HG02798 (cell line): ENCODE measurements at regions not wholly inside any gene's neighbourhood (a gene's known extent, or its start where the extent isn't known, plus 50 kb on each side); places are given as distances from the start of the nearest gene placed in this dataset.
"Not testable (repeated sequence)": the region's sequence is repeated elsewhere in the genome, so short reads cannot be mapped to it uniquely, and the experiment has no call there.

Experiments
- ATAC-seq: cut with Tn5 transposase; IDR thresholded peaks from one replicate; pipeline ENCODE4 v1.9.1; 2021; ENCODE audit warnings: mild to moderate bottlenecking; ENCODE audit not compliant: unreplicated experiment, poor library complexity

DNA sequence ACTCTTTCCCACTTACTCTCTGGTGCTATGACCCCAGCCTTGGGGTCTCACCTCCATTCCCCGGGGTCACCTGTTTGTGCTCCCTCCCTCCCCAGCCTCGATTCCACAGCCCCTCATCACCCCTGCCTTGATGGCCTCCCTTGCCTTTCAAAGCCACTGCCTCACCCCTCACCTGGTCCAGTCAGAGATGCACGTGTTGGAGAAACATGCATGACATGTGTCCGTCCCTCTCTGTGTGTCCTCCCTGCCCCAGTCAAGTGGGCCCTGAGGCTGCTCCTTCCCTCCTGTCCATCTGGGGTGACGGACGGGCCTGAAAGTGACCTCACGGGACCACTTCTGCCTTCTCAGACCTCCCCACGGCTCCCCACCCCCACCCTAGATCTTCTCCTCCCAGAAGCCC, 82.3 kb upstream of the TWIST2 start:
- ATAC-seq = no peak

DNA sequence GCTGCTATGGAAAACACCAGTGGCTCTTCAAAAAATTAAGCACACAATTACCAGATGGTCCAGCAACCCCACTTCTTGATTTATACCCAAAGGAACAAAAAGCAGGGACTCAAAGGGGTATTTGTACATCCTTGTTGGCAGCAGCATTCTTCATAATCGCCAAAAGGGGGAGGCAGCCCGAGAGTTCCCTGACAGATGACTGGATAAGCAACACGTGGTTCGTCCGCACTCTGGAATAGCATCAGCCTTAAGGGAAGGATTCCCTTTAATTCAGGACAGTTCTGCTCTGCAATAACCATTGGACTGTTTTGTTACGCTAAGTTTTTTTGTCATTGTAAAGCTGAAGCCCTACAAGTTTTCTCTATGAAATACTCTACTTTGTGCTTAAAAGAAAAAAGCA, 76.7 kb upstream of the TWIST2 start:
- no peak for ATAC-seq

DNA sequence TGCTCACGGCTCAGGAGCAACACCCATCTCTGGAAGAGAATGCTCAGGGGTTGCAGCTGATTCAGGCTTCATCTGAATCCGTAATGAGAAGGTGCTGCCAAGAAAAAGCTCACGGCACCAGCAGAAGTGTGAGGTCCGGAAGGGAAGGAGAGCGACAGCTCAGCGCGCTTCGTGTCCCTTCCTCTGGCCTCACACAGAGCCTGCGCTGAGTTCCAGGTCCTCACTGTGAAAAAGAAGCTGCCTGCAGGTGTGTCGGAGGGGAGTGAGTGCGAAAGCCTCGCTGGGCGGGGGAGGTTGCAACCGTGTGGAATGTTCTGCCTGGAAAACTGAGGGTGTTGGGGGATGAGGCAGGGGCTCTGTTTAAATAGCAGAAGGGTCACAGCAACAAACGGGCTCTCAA, 76.2 kb upstream of the TWIST2 start:
- no peak for ATAC-seq

DNA sequence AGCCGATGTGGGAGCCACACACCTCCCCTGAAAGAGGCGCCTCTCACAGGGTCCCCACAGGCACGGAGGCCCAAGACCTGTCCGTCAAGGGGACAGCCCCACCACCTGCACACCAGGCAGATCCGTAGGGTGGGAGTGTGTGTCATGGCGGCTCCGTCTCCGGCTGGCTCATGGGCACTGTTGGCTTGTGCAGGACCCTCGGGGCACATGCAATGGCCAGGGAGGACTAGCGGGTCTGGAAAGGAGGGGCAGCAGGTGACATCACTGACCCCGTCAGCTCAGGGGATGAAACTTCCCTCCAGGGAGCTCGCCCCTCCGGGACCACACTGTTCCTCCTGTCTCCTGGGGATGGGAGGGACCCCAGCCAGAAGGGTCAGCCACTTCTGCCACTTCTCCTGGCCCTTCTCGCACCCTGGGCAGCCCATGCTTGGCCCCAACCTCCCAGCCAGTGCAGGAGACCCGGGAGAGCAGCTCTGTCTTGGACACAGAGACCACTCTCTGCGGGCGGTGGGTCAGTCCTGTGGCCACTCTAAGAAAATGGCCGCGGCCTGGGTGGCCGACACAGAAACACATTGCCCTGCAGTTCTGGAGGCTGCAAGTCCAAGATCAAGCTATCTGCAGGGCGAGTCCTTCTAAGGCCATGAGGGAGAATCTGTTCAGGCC, 75.1 kb upstream of the TWIST2 start:
- ATAC-seq = no peak

DNA sequence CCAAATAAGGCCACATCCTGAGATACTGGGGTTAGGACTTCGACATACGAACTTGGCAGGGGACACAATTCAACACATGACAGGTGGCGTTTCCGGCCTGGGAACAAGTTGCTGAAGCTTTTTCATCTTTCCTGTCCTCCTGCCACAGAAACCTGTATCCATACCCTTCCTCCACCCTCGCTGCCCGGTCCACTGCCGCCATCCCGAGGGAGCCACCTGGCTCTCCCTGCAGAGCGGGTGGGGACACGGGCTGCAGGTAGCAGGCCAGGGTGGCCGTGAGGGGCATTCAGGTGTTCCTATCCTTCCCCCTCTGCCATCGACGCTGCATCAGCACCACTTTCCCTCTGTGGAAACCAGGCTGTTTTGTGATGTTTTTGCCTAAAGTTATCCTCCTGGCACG, 74.4 kb upstream of the TWIST2 start:
- no peak for ATAC-seq

DNA sequence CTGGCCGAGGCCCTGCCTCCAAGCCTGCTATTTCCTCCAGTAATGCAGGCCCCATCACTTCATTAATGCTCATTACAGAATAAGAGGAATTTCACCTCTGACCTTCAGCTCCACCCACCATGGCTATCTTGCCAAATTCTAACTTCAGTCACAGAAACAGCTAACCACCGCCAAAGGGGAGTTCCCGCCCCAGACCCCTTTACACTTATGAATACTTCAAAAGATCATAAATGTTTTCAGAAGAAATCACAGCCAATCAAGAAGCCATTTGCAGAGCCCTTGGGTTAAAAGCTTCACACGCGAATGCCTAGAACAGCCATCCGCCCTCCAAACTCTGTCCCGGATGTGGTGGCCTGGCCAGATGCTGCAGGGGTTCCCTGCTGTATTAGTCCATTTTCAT, 73.8 kb upstream of the TWIST2 start:
- no peak for ATAC-seq

DNA sequence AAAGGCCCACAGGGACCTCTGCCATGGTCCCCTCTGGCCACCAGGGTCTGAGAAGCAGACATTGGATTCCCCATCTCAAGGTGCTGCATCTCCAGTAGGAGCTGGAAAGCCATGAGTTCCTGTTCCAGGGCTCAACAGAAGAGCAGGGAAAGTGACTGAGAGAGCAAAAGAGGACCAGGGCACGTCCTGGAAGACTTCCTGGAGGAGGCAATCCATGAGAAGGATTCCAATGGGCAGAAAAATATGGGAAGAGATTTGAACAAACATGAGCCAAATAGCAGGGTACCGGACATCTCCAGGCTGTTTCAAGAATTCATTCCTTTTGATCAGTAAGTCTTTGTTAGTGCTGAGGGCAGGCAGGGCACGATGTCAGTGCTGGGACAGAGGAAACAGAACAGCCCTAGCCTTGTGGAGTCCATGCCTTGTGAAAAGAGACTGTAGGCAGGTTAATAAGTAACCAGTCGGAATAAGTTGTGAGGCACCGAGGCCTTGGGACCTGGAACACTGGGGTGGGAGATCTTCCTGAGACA, 72.8 kb upstream of the TWIST2 start:
- no peak for ATAC-seq

DNA sequence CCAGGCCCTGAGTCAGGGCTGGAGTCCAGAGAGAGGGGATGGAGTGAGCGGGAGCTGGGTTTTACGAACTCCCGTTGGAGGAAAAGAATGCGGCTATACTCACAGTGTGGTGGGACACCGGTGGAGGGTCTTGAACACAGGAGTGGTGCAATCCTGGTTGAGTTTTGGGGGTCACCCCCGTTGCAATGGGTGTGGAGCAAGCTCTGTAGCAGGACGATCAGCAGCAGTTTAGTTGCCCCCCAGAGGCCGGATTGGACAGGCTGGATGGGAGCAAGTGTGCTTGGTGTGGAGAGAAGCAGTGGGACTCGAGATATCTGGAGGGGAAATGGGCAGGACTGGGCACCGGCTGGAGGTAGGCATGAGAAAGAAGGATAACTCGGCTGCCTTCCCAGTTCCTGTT, 72.3 kb upstream of the TWIST2 start:
- no peak for ATAC-seq

DNA sequence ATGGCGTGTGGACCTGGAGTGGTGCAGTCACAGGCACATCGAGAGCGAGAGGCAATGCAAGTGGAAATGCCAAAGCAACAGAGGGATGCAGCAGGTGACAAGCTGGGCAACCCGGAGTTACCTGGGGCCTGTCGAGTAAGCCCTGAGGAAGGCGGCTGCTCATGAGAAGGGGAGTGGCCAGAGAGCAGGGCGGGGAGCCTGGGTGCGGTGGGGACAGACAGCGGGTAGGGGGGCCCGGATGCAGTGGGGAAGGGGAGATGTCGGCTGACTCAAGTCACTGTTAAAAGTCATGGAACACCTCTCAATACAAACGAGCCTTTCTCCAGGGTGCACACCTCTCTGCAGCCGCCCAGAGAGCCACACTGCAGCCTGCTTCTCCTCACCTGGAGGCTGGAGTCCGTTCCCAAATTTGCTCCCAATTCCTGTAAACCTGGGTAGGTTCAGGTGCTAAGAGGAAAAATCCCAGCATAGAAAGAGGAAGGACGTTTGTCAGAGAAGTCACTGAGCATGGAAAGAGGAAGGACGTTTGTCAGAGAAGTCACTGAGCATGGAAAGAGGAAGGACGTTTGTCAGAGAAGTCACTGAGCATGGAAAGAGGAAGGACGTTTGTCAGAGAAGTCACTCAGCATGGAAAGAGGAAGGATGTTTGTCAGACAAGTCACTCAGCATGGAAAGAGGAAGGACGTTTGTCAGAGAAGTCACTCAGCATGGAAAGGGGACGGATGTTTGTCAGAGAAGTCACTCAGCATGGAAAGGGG, 71.7 kb upstream of the TWIST2 start:
- no peak for ATAC-seq

DNA sequence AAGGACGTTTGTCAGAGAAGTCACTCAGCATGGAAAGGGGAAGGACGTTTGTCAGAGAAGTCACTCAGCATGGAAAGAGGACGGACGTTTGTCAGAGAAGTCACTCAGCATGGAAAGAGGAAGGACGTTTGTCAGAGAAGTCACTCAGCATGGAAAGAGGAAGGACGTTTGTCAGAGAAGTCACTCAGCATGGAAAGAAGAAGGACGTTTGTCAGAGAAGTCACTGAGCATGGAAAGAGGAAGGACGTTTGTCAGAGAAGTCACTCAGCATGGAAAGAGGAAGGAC, 71.2 kb upstream of the TWIST2 start:
- ATAC-seq = not testable (repeated sequence)

DNA sequence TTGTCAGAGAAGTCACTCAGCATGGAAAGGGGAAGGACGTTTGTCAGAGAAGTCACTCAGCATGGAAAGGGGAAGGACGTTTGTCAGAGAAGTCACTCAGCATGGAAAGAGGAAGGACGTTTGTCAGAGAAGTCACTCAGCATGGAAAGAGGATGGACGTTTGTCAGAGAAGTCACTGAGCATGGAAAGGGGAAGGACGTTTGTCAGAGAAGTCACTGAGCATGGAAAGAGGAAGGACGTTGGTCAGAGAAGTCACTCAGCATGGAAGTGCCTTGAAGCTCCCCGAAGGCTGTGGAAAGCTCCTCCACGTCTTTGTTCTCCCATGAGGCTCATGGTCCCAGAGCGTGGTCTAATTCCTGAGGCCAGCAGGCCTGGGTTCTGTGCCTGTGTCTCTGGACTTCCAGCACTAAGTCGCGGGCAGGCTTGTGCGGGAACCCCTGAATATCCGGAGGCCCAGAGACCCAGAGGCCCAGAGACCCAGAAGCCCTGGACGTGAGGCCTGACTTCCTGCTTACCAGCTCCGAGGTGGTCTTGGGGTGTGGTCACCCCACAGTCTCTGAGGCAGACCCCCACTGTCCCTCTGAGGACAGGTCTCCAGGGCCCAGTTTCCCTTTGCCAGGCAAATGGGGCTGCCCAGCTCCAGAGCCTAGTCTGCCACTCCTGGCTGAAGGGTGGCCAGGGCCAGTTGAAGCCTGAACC, 70.4 kb upstream of the TWIST2 start:
- no peak for ATAC-seq

DNA sequence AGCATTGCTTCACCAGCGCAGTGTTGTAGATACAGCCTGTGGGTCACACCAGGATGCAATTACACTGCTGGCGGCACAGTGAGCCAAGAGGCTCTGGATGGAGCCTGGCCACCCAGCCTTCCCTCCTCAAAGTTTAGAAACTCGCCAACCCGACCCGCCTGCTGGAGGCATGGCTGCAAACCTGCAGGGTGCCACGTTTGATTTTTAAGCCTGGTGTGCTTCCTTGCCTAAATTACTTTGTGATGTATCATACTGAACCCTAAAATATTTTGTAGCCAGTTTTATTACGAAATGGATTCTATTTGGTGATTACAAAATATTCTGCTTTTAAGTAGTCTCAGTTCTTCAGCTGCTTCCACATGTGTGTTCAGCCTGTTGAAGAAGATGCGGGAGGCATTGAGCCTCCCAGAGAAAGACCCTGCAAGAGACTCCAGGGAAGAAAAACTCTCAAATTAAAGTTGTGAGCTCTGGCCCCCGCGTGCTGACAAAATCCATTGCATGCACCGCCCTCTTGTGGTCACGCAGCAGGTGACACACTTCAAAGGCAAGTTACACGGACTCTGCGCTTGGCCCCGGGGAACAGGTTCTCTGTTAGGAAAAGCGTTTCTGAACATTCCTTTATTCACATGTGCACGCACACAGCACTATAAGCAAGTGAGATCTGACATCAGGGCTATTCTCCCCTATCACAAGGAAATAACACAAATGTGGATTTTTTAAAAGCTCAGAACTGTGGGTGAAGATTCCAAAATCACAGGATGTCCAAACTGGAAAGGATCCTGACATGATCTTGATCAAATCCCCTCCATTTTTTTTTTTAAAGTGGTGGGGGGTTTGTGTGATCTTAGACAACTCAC, 63.0 kb upstream of the TWIST2 start:
- ATAC-seq = no peak

DNA sequence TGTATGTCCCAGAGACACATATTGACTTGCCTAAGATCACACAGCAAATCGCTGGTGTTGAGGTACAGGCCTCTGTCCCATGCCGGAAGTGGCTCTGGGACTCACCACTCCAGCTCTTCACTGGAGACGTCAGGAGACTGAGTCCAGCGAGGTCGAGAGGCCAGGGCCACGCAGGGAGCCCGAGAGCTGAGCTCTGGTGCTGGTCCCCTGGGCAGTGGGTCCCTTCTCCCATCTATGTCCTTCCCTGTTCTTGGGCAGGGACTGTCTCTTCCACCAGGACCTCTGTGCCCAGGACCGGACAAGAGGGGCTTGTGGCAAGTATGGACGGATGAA, 62.4 kb upstream of the TWIST2 start:
- no peak for ATAC-seq

DNA sequence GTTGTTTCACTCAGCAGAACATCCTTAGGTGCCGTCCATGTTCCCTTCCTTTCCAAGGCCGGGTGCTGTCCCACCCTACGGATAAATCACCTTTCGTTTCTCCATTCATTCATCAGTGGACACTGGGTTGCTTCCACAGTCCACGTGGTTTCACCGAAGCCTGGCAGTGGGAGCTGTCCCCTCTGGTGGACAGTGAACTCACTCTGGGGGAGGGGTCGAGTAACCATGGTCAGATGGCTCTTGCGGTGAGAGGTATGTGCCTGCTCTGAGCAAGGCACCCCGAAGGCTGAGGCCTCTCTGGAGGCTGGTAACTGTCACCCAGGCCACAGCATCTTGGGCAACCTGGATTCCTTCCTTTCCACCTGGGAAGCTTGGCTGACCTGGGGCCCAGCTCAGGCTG, 61.5 kb upstream of the TWIST2 start:
- no peak for ATAC-seq

DNA sequence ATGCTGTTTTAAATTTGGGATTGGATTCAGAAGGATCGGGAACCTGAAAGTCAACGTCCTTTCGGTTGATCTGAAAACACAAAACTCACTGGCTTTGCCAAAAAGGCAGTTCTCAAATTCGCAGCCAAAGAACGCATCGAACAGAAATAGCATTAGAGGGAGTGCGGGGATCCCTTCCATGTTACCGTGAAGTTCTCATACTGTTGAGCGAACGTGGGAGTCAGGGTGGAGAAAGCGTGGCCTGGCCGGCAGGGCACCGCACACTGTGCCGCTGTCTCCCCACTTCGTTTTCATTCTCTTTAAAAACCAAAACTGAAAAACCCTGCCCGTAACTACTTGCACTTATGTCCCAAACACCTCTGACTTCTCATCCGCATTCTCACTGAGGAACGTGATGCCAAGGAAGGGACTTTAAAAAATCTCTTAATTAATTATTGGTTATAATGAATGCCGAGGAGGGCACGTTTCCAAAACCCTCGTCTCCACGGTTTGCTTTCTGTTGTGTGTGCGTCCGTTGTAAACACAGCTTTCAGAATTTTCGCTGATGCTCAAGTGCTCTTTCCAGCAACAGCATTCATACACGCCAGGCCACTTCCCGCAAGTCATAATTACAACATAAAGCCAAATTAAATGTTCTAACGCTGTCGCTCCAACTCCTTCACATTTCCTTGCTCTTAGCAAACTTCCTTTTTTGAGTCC, 60.9 kb upstream of the TWIST2 start:
- no peak for ATAC-seq

DNA sequence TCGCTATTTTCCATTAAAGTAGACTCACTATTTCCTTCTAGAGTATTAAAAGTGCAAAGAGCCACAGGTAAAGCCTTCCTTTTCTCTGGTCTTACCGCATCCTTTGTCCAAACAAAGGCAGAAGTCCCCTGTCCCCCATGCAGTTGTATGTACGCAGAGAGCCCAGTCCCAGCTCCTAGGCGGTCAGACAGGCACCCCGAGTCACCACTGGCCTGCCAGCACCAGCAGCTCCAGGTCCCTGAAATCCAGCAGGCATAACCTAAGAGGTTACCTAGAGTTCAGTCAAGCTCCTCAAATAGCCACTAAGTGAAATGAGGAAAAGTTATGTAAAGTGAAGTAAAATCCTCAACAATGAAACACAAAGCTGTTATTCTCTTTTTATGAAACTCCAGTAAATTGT, 60.4 kb upstream of the TWIST2 start:
- ATAC-seq = no peak

DNA sequence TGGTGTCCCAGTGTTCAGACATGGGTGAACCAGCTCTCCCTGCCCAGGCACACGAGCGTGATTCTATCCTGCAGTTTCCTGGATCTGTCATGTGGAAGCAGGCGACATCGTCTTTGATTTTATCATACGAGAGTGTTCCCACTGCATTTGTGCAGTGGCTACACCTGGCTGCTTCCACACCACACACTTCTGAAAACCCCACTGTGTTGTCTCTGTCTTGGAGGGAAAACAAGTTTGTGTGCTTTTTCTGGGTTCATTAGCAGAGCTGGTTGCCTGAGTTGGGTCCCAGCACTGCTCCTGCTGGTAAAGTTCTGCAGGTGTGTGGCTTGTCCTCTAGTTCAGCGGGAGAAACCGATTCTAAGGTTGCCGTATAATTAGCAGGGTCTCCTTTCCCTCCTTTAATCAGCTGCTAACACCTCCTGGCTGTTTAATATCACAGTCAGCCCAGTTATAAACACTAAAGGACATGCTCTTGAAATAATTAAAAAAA, 58.5 kb upstream of the TWIST2 start:
- ATAC-seq = no peak

DNA sequence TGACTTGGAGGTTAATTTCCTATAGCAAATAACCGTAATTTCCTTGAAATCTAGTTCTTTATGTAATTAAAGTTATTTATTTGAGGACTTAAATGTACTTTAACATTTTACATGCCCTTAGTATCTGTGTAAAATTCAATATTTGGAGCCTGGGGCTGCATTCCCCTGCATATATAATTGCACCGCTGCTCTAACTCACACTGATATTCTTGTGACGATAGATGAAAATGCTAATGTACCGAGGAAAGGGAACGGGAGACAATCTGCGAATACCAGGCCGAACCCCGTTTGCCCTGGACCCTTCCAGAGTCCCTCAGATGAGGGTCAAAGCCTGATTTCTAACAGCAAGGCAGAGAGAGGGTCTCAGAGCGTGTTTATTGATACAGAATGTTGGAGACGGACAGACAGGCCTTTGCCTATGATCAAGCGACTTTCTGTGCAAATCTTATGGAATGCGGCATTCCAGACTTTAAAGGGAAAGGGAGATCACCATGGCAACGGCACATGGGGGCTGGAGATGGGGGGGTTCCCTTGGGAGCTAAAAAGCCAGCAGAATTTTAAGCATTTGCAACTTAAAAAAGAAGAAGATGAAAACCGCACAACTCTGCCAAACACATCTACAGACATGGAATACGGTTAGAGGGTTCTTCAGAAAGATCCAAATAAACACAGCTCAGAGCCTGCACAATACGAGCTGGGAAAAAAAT, 57.6 kb upstream of the TWIST2 start:
- no peak for ATAC-seq

DNA sequence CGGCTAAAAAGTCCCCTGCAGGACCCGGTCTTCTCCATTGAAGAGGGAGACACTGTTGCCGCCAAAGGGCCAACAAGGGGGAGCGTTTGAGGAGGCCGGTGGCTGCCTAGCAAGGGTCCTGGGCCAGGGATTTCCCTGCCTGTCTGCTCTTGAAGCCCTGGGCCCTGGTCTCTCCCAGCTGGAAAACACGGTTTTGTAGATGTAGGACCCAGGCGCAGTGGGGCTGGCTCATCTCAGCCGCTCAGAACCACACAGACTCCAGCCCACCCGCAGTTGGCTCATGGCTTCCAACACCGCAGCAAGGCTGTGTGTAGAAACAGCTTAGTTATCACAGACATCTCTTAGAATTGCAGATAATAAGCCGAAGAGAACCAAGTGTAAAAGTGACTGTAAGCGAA, 57.1 kb upstream of the TWIST2 start:
- no peak for ATAC-seq
